HG02973 (cell line): ENCODE measurements at regions not wholly inside any gene's neighbourhood (a gene's known extent, or its start where the extent isn't known, plus 50 kb on each side); places are given as distances from the start of the nearest gene placed in this dataset.
"Not testable (repeated sequence)": the region's sequence is repeated elsewhere in the genome, so short reads cannot be mapped to it uniquely, and the experiment has no call there.

Source experiments
- ATAC-seq: cut with Tn5 transposase; IDR thresholded peaks from one replicate; pipeline ENCODE4 v1.9.1; 2021; ENCODE audit warnings: moderate library complexity; ENCODE audit not compliant: unreplicated experiment

GRCh38 chr17:13659051-13659450, 57.3 kb upstream of the HS3ST3A1 start:
- ATAC-seq = not testable (repeated sequence)

GRCh38 chr17:13665872-13666635, 64.3 kb upstream of the HS3ST3A1 start:
- ATAC-seq = no peak

- ATAC-seq = no peak
Measured at GRCh38 chr17:13671341-13671740, 69.6 kb upstream of the HS3ST3A1 start.

- no peak for ATAC-seq
Measured at GRCh38 chr17:13671771-13672170, 70.0 kb upstream of the HS3ST3A1 start.

- ATAC-seq = no peak
Measured at GRCh38 chr17:13678361-13678760, 76.6 kb upstream of the HS3ST3A1 start.

- ATAC-seq = no peak
Measured at GRCh38 chr17:13678841-13679240, 77.1 kb upstream of the HS3ST3A1 start.

- no peak for ATAC-seq
Measured at GRCh38 chr17:13688716-13689115, 87.0 kb upstream of the HS3ST3A1 start.

GRCh38 chr17:13690806-13691205, 89.1 kb upstream of the HS3ST3A1 start:
- ATAC-seq = no peak

GRCh38 chr17:13694934-13695333, 93.2 kb upstream of the HS3ST3A1 start:
- ATAC-seq = no peak

GRCh38 chr17:13698832-13699231, 97.1 kb upstream of the HS3ST3A1 start:
- no peak for ATAC-seq

- no peak for ATAC-seq
Measured at GRCh38 chr17:13699261-13699660, 97.5 kb upstream of the HS3ST3A1 start.

GRCh38 chr17:13702266-13702665, 100.5 kb upstream of the HS3ST3A1 start:
- ATAC-seq = no peak

GRCh38 chr17:13704333-13704732, 102.6 kb upstream of the HS3ST3A1 start:
- ATAC-seq = no peak

- ATAC-seq = no peak
Measured at GRCh38 chr17:13705221-13705620, 103.5 kb upstream of the HS3ST3A1 start.

GRCh38 chr17:13721705-13722104, 120.0 kb upstream of the HS3ST3A1 start:
- ATAC-seq = no peak

- ATAC-seq = no peak
Measured at GRCh38 chr17:13725288-13725990, 123.7 kb upstream of the HS3ST3A1 start.

GRCh38 chr17:13727441-13728171, 125.9 kb upstream of the HS3ST3A1 start:
- ATAC-seq = no peak

- no peak for ATAC-seq
Measured at GRCh38 chr17:13728781-13729180, 127.1 kb upstream of the HS3ST3A1 start.

- no peak for ATAC-seq
Measured at GRCh38 chr17:13729466-13730134, 127.9 kb upstream of the HS3ST3A1 start.

GRCh38 chr17:13734880-13735279, 133.2 kb upstream of the HS3ST3A1 start:
- no peak for ATAC-seq

GRCh38 chr17:13735444-13735843, 133.7 kb upstream of the HS3ST3A1 start:
- ATAC-seq = no peak
